HL-60 (cell line): ENCODE measurements at regions not wholly inside any gene's neighbourhood (a gene's known extent, or its start where the extent isn't known, plus 50 kb on each side); places are given as distances from the start of the nearest gene placed in this dataset.

ENCODE experiments used
- DNase-seq, 2 experiments: peaks; one replicate each; pipeline ENCODE4 v3.0.0-alpha.2; 2010 to 2020; ENCODE audit warnings: low read depth in 1 of 2, low spot score in 1 of 2
- H3K27ac ChIP-seq: fragments of 250-450 bp; sonication (Bioruptor Pico); replicated peaks from 2 replicates; pipeline ENCODE4 v1.5.1; 2020; ENCODE audit warnings: mild to moderate bottlenecking, moderate library complexity
- H3K27me3 ChIP-seq: fragments of 250-450 bp; sonication (Bioruptor Pico); 2 replicates; pipeline ENCODE4 v1.5.1; 2021; ENCODE audit warnings: mild to moderate bottlenecking, moderate library complexity; ENCODE audit not compliant: insufficient read depth, poor library complexity, severe bottlenecking
- H3K4me3 ChIP-seq: replicated peaks from 2 replicates; pipeline ENCODE4 v1.5.1; 2011; ENCODE audit warnings: mild to moderate bottlenecking, control low read depth, low read length; ENCODE audit not compliant: insufficient read depth
- CTCF ChIP-seq: IDR thresholded peaks from one replicate; pipeline ENCODE4 v1.5.1; 2011; ENCODE audit warnings: low read length, control low read depth, inconsistent platforms; ENCODE audit not compliant: insufficient read depth
- GABPA ChIP-seq: IDR thresholded peaks from 2 replicates; pipeline ENCODE4 v1.6.1; 2012; ENCODE audit warnings: low read depth
- POLR2AphosphoS5 ChIP-seq: IDR thresholded peaks from 2 replicates; pipeline ENCODE4 v1.6.1; 2012; ENCODE audit warnings: low read depth
- REST ChIP-seq: IDR thresholded peaks from 2 replicates; pipeline ENCODE4 v1.6.1; 2012; ENCODE audit warnings: low read depth; ENCODE audit not compliant: insufficient replicate concordance
- SPI1 ChIP-seq: IDR thresholded peaks from 2 replicates; pipeline ENCODE4 v1.6.1; 2012; ENCODE audit warnings: low read depth, mild to moderate bottlenecking, borderline replicate concordance

GRCh38 chr12:77510985-77511384, 319.7 kb upstream of the NAV3 start:
- Histone ChIP-seq H3K27ac (no peak overlapping the region), H3K27me3 (no peaks in the 10 kb centered on the region)
- no peak for DNase-seq

GRCh38 chr12:77504466-77504865, 326.2 kb upstream of the NAV3 start:
- TF ChIP-seq REST (no peak), CTCF (no peak), SPI1 (no peak), GABPA (no peak)
- Histone ChIP-seq H3K27me3 (no peaks in the 10 kb centered on the region), H3K27ac (no peak overlapping the region), H3K4me3 (no peak overlapping the region)
- no peak for DNase-seq

More at GRCh38 chr12:77510985-77511384, 319.7 kb upstream of the NAV3 start:
- TF ChIP-seq CTCF (no peak), SPI1 (no peak), REST (no peak), GABPA (no peak), POLR2AphosphoS5 (no peak)
- H3K4me3 ChIP-seq, result no peak overlapping the region

- no peak for DNase-seq
- Histone ChIP-seq H3K4me3 (no peak overlapping the region), H3K27me3 (no peaks in the 10 kb centered on the region), H3K27ac (no peak overlapping the region)
- TF ChIP-seq GABPA, result no peak
- TF ChIP-seq SPI1, result no peak
Observed at GRCh38 chr12:77500089-77500488, 330.6 kb upstream of the NAV3 start.

GRCh38 chr12:77497647-77498046, 333.0 kb upstream of the NAV3 start:
- no peak overlapping the region for H3K27ac ChIP-seq
- TF ChIP-seq SPI1, result no peak
- TF ChIP-seq CTCF, result no peak
- TF ChIP-seq GABPA, result no peak
- no peak for TF ChIP-seq POLR2AphosphoS5
- no peak for TF ChIP-seq REST
- no peak for DNase-seq
- no peak overlapping the region for H3K4me3 ChIP-seq
- H3K27me3 ChIP-seq, result no peaks in the 10 kb centered on the region
